Smooth muscle cell (in vitro differentiated cells): ENCODE measurements at regions not wholly inside any gene's neighbourhood (a gene's known extent, or its start where the extent isn't known, plus 50 kb on each side); places are given as distances from the start of the nearest gene placed in this dataset.

ENCODE experiments used
- DNase-seq: peaks from one replicate; lab custom pipeline; 2025; ENCODE audit not compliant: unreplicated experiment; lab: John Stamatoyannopoulos, UW
- H2AFZ ChIP-seq: fragments of 200-600 bp; sonication (generic); 2 replicates; pipeline ENCODE4 v1.6.0; 2016; ENCODE audit warnings: antibody characterized with exemption, low read depth, mild to moderate bottlenecking
- H3F3A ChIP-seq: fragments of 200-600 bp; sonication (generic); 2 replicates; pipeline ENCODE4 v1.6.0; 2017; ENCODE audit warnings: antibody characterized with exemption, low read depth
- H3K27ac ChIP-seq: fragments of 200-600 bp; sonication (generic); 2 replicates; pipeline ENCODE4 v1.5.1; 2016; ENCODE audit warnings: low read depth, mild to moderate bottlenecking
- H3K27me3 ChIP-seq: fragments of 200-600 bp; sonication (generic); 2 replicates; pipeline ENCODE4 v1.6.1; 2016; ENCODE audit warnings: low read depth, mild to moderate bottlenecking
- H3K36me3 ChIP-seq: fragments of 200-600 bp; sonication (generic); 2 replicates; pipeline ENCODE4 v1.5.1; 2016; ENCODE audit warnings: low read depth
- H3K4me1 ChIP-seq: fragments of 200-600 bp; sonication (generic); 2 replicates; pipeline ENCODE4 v1.5.1; 2016; ENCODE audit warnings: low read depth
- H3K4me2 ChIP-seq: fragments of 200-600 bp; sonication (generic); 2 replicates; pipeline ENCODE4 v1.6.0; 2016; ENCODE audit warnings: mild to moderate bottlenecking
- H3K4me3 ChIP-seq: fragments of 200-600 bp; sonication (generic); 2 replicates; pipeline ENCODE4 v1.5.1; 2016; ENCODE audit warnings: mild to moderate bottlenecking
- H3K79me2 ChIP-seq: fragments of 200-600 bp; sonication (generic); 2 replicates; pipeline ENCODE4 v1.6.0; 2016; ENCODE audit warnings: low read depth, mild to moderate bottlenecking
- H3K9ac ChIP-seq: fragments of 200-600 bp; sonication (generic); 2 replicates; pipeline ENCODE4 v1.6.0; 2016; ENCODE audit warnings: low read depth
- H3K9me3 ChIP-seq: fragments of 200-600 bp; sonication (generic); replicated peaks from 2 replicates; pipeline ENCODE4 v1.5.1; 2016; ENCODE audit warnings: low read depth
- H4K20me1 ChIP-seq: fragments of 200-600 bp; sonication (generic); 2 replicates; pipeline ENCODE4 v1.6.0; 2016; ENCODE audit warnings: low read depth
- WGBS: methylation state at CpG from one replicate; pipeline ENCODE4 v1.1.7; 2016; ENCODE audit warnings: low lambda C conversion rate; 5-methylcytosine and 5-hydroxymethylcytosine counted together
- TF ChIP-seq, protein P1 (sequence below): fragments of 200-600 bp; sonication (generic); IDR thresholded peaks from 2 replicates; pipeline ENCODE4 v1.5.1; 2017; ENCODE audit warnings: borderline replicate concordance, mild to moderate bottlenecking, antibody characterized with exemption; ENCODE audit not compliant: insufficient read depth, poor library complexity, severe bottlenecking

DNA sequence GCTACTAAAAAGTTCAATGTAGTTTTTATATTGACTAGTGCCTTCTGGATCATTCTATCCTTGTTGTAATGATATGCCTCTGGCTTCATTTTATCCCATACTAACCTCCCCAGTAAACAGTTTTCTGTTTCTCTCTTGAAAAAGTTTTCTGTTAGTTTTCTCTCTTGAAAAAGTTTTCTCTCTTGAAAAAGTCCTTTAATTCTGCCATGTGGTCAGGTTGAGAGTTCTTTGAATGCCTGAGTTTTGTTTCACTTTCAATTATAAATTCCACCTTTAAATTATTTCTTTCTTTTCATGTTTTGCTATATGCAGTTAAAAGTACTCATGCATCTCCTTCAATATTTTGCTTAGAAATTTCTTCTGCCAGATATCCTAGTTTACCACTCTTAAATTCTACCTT is 1139.6 kb downstream of the STPG2 start:
- Histone ChIP-seq H2AFZ (no peak overlapping the region), H3K27ac (no peak overlapping the region), H3F3A (no peaks in the 10 kb centered on the region), H3K4me3 (no peak overlapping the region), H3K4me2 (no peak overlapping the region), H3K36me3 (no peaks in the 10 kb centered on the region), H3K9ac (no peak overlapping the region), H3K27me3 (no peaks in the 10 kb centered on the region), H3K79me2 (no peaks in the 10 kb centered on the region), H4K20me1 (no peaks in the 10 kb centered on the region), H3K4me1 (no peaks in the 10 kb centered on the region), H3K9me3 (no peaks in the 10 kb centered on the region)
- TF ChIP-seq, protein P1, sequence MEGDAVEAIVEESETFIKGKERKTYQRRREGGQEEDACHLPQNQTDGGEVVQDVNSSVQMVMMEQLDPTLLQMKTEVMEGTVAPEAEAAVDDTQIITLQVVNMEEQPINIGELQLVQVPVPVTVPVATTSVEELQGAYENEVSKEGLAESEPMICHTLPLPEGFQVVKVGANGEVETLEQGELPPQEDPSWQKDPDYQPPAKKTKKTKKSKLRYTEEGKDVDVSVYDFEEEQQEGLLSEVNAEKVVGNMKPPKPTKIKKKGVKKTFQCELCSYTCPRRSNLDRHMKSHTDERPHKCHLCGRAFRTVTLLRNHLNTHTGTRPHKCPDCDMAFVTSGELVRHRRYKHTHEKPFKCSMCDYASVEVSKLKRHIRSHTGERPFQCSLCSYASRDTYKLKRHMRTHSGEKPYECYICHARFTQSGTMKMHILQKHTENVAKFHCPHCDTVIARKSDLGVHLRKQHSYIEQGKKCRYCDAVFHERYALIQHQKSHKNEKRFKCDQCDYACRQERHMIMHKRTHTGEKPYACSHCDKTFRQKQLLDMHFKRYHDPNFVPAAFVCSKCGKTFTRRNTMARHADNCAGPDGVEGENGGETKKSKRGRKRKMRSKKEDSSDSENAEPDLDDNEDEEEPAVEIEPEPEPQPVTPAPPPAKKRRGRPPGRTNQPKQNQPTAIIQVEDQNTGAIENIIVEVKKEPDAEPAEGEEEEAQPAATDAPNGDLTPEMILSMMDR: no peak
- DNase-seq: no peak

- no peak overlapping the region for H3K9ac ChIP-seq
- H4K20me1 ChIP-seq: no peaks in the 10 kb centered on the region
- no peak for DNase-seq
- no peaks in the 10 kb centered on the region for H3K36me3 ChIP-seq
- no peak overlapping the region for H3K27ac ChIP-seq
- H3F3A ChIP-seq: no peaks in the 10 kb centered on the region
- TF ChIP-seq, protein P1: no peak
- H3K9me3 ChIP-seq: no peaks in the 10 kb centered on the region
- no peaks in the 10 kb centered on the region for H3K4me1 ChIP-seq
- H3K27me3 ChIP-seq: no peaks in the 10 kb centered on the region
- no peak overlapping the region for H2AFZ ChIP-seq
- H3K79me2 ChIP-seq: no peaks in the 10 kb centered on the region
- over 99% methylated on average over 3 of the region's 3 CpGs for WGBS
- H3K4me2 ChIP-seq: no peak overlapping the region
- H3K4me3 ChIP-seq: no peak overlapping the region
Observed at GRCh38 chr4:97013309-97013708, 1130.0 kb downstream of the STPG2 start.

GRCh38 chr4:97013711-97014110 is 1129.6 kb downstream of the STPG2 start:
- Histone ChIP-seq H3K36me3 (no peaks in the 10 kb centered on the region), H3K4me2 (no peak overlapping the region), H4K20me1 (no peaks in the 10 kb centered on the region), H3K9ac (no peak overlapping the region), H3K4me3 (no peak overlapping the region), H3K9me3 (no peaks in the 10 kb centered on the region), H2AFZ (no peak overlapping the region), H3K4me1 (no peaks in the 10 kb centered on the region), H3K27me3 (no peaks in the 10 kb centered on the region), H3F3A (no peaks in the 10 kb centered on the region), H3K79me2 (no peaks in the 10 kb centered on the region), H3K27ac (no peak overlapping the region)
- TF ChIP-seq, protein P1: no peak
- WGBS: 57% methylated on average over 2 of the region's 2 CpGs
- no peak for DNase-seq

DNA sequence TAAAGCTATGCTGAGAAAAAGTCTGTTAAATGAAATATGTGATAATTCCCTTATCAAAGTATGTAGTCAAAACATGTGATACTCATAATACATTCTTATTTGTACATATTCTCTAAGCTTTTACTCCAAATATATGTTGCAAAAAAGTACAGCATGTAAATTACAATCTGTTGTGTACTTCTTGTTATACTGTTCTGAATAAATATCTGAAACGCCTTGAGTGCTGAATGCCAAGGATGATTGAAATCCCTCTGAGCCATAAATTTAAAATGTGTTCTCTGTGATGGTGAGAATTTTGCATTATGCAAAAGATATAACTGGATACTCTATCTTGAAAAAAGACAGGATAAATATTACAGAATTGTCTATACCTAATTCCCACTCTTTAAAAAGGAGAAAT is 1128.0 kb downstream of the STPG2 start:
- 89% methylated on average over 1 of the region's 1 CpG for WGBS

More for the DNA sequence above, 1128.0 kb downstream of the STPG2 start:
- Histone ChIP-seq H3K4me2 (no peak overlapping the region), H3K36me3 (no peaks in the 10 kb centered on the region), H2AFZ (no peak overlapping the region), H3F3A (no peaks in the 10 kb centered on the region), H3K4me3 (no peak overlapping the region), H3K27me3 (no peaks in the 10 kb centered on the region), H3K27ac (no peak overlapping the region), H3K9me3 (no peaks in the 10 kb centered on the region), H3K9ac (no peak overlapping the region), H3K79me2 (no peaks in the 10 kb centered on the region), H4K20me1 (no peaks in the 10 kb centered on the region), H3K4me1 (no peaks in the 10 kb centered on the region)
- no peak for DNase-seq
- TF ChIP-seq, protein P1: no peak
